Body of pancreas (tissue), 4 donors: ENCODE measurements at regions not wholly inside any gene's neighbourhood (a gene's known extent, or its start where the extent isn't known, plus 50 kb on each side); places are given as distances from the start of the nearest gene placed in this dataset.

Source experiments
- POLR2A ChIP-seq, 3 donors: fragments of 450-650 bp; IDR thresholded peaks; one replicate each; pipeline ENCODE4 v1.6.1; 2016; ENCODE audit warnings: antibody characterized with exemption in 3 of 3, mild to moderate bottlenecking in 2 of 3
- TF ChIP-seq, protein P1 (sequence below), 7 experiments: fragments of 450-650 bp in 4 of 7; fragments of 200-600 bp in 3 of 7; sonication (generic) in 3 of 7; IDR thresholded peaks; one replicate each; pipeline ENCODE4 v1.5.1; 2016 to 2019; ENCODE audit warnings: antibody characterized with exemption in 7 of 7

DNA sequence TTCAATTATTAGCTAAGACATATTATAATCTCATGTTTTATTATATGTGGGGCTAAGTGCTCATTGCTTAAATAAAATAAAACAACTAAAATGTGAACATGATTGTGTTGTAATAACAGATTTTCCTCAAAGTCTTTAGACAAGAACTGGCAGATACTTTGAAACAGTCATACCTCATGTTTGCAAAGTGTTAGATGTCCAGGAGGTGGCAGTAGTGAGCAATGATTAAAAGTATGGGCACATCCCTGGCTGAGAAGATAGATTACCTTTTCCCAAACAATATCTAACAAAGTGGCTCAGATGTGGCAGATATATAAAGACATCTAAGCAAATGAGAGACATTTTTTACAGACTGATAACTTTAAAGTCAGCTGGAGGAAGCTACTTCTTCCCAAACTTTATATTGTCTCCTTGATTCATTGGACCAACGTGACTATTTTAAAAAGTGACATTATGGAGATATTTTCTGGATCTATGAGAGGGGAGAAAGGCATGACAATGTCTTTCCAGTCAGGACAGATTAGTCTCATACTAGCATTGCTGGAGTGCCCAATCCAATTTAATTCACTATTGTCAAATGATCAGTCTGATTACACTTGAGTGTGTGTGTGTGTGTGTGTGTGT, 269.8 kb downstream of the S1PR1 start:
- TF ChIP-seq, protein P1, sequence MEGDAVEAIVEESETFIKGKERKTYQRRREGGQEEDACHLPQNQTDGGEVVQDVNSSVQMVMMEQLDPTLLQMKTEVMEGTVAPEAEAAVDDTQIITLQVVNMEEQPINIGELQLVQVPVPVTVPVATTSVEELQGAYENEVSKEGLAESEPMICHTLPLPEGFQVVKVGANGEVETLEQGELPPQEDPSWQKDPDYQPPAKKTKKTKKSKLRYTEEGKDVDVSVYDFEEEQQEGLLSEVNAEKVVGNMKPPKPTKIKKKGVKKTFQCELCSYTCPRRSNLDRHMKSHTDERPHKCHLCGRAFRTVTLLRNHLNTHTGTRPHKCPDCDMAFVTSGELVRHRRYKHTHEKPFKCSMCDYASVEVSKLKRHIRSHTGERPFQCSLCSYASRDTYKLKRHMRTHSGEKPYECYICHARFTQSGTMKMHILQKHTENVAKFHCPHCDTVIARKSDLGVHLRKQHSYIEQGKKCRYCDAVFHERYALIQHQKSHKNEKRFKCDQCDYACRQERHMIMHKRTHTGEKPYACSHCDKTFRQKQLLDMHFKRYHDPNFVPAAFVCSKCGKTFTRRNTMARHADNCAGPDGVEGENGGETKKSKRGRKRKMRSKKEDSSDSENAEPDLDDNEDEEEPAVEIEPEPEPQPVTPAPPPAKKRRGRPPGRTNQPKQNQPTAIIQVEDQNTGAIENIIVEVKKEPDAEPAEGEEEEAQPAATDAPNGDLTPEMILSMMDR (IDR thresholded peaks at IDR 0.05) = peak; percentile 40 to 75 (median 54)
- TF ChIP-seq POLR2A (IDR thresholded peaks at IDR 0.05) = no peak
